H1 (cell line): ENCODE measurements at regions not wholly inside any gene's neighbourhood (a gene's known extent, or its start where the extent isn't known, plus 50 kb on each side); places are given as distances from the start of the nearest gene placed in this dataset.
A peak's percentile ranks its signal among the peaks of the same experiment; 100 is the strongest.

Experiments
- CTCF ChIA-PET: fragments of 300-600 bp; sonication (Branson Sonifier 250); formaldehyde crosslinking; loops from one replicate; lab custom pipeline; 2021; ENCODE audit not compliant: partially characterized antibody; lab: Charles Lee
- POLR2A ChIA-PET: fragments of 300-600 bp; sonication (Branson Sonifier 250); formaldehyde crosslinking; loops from one replicate; lab custom pipeline; 2021; ENCODE audit warnings: inconsistent platforms; ENCODE audit not compliant: partially characterized antibody; lab: Charles Lee
- DNase-seq, 2 experiments: peaks; one replicate each; pipeline versions ENCODE4 v3.0.0 to v3.0.0-alpha.2; 2010 to 2022; ENCODE audit warnings: low spot score in 2 of 2, low read depth in 1 of 2, mixed read lengths in 1 of 2
- FAIRE-seq: peaks from 2 replicates; lab custom pipeline; 2011; peaks lifted over from hg19 to GRCh38; lab: Jason Lieb, UNC
- H2AFZ ChIP-seq: 2 replicates; pipeline ENCODE4 v1.8.1; 2012; ENCODE audit warnings: low read length, inconsistent platforms
- H2AK5ac ChIP-seq: 2 replicates; pipeline ENCODE4 v1.6.1; 2013; ENCODE audit warnings: low read depth, low read length
- H2BK120ac ChIP-seq: replicated peaks from 2 replicates; pipeline ENCODE3; 2013; ENCODE audit warnings: low read depth, low read length, inconsistent platforms
- H2BK12ac ChIP-seq: 2 replicates; pipeline ENCODE4 v1.6.1; 2013; ENCODE audit warnings: low read depth, low read length
- H2BK15ac ChIP-seq: 2 replicates; pipeline ENCODE4 v1.6.1; 2013; ENCODE audit warnings: low read length
- H2BK20ac ChIP-seq: 2 replicates; pipeline ENCODE4 v1.6.1; 2013; ENCODE audit warnings: low read length
- H2BK5ac ChIP-seq: 2 replicates; pipeline ENCODE4 v1.6.1; 2013; ENCODE audit warnings: low read depth, low read length
- H3K14ac ChIP-seq: 2 replicates; pipeline ENCODE4 v1.6.1; 2013; ENCODE audit warnings: inconsistent platforms; ENCODE audit not compliant: insufficient read length
- H3K18ac ChIP-seq: 2 replicates; pipeline ENCODE4 v1.6.1; 2013; ENCODE audit warnings: low read length; ENCODE audit errors: extremely low read depth
- H3K23ac ChIP-seq: 2 replicates; pipeline ENCODE4 v1.6.1; 2013; ENCODE audit warnings: inconsistent platforms; ENCODE audit not compliant: insufficient read length
- H3K23me2 ChIP-seq: 2 replicates; pipeline ENCODE4 v1.6.1; 2013; ENCODE audit warnings: low read depth, low read length
- H3K27ac ChIP-seq: 2 replicates; pipeline ENCODE4 v1.6.1; 2011; ENCODE audit warnings: low read depth, low read length, inconsistent platforms
- H3K27me3 ChIP-seq, 4 experiments: replicated peaks in 1 of 4; 1 replicate in 1 of 4; 2 replicates in 3 of 4; pipeline versions ENCODE4 v1.6.1 to v1.8.1; 2011 to 2013; ENCODE audit warnings: low read length in 3 of 4, mild to moderate bottlenecking in 3 of 4, inconsistent platforms in 2 of 4, mixed read lengths in 2 of 4, moderate library complexity in 1 of 4; ENCODE audit not compliant: control insufficient read depth in 3 of 4, insufficient read depth in 3 of 4; ENCODE audit errors: extremely low read depth in 1 of 4
- H3K36me3 ChIP-seq, 4 experiments: 2 replicates each; pipeline versions ENCODE4 v1.6.1 to v1.8.1; 2011 to 2013; ENCODE audit warnings: mild to moderate bottlenecking in 4 of 4, low read length in 3 of 4, moderate library complexity in 2 of 4, control low read depth in 1 of 4, inconsistent platforms in 1 of 4; ENCODE audit not compliant: insufficient read depth in 4 of 4, control insufficient read depth in 2 of 4
- H3K4ac ChIP-seq: replicated peaks from 2 replicates; pipeline ENCODE3; 2013; ENCODE audit warnings: low read length, low read depth, mixed read lengths, inconsistent platforms; ENCODE audit not compliant: insufficient read length
- H3K4me1 ChIP-seq, 4 experiments: replicated peaks in 1 of 4; 1 replicate in 1 of 4; 2 replicates in 3 of 4; pipeline versions ENCODE4 v1.6.1 to v1.8.1; 2011 to 2013; ENCODE audit warnings: low read length in 3 of 4, inconsistent platforms in 2 of 4, mixed read lengths in 1 of 4; ENCODE audit not compliant: insufficient read depth in 4 of 4, control insufficient read depth in 3 of 4
- H3K4me2 ChIP-seq, 2 experiments: 2 replicates each; pipeline versions ENCODE4 v1.6.1 to v1.8.1; 2011 to 2013; ENCODE audit warnings: low read depth in 2 of 2, low read length in 2 of 2, control low read depth in 1 of 2, inconsistent platforms in 1 of 2, mild to moderate bottlenecking in 1 of 2; ENCODE audit not compliant: insufficient read depth in 1 of 2
- H3K4me3 ChIP-seq, 4 experiments: fragments of 200-600, 300-600 bp in 1 of 4; sonication (generic), shearing (Covaris generic), sonication (Bioruptor Twin) in 1 of 4; 2 replicates each; pipeline versions ENCODE4 v1.5.1 to v1.8.1; 2011 to 2016; ENCODE audit warnings: low read length in 4 of 4, low read depth in 3 of 4, control low read depth in 2 of 4, inconsistent platforms in 2 of 4, mild to moderate bottlenecking in 2 of 4, mixed read lengths in 1 of 4, moderate library complexity in 1 of 4; ENCODE audit not compliant: insufficient read depth in 2 of 4; ENCODE audit errors: extremely low read depth in 1 of 4
- H3K56ac ChIP-seq: replicated peaks from 2 replicates; pipeline ENCODE3; 2013; ENCODE audit warnings: low read depth, mild to moderate bottlenecking, mixed read lengths, low read length, inconsistent platforms; ENCODE audit not compliant: insufficient read length
- H3K79me1 ChIP-seq: 2 replicates; pipeline ENCODE4 v1.6.1; 2013; ENCODE audit warnings: low read depth, low read length, control low read depth
- H3K79me2 ChIP-seq, 2 experiments: 2 replicates each; pipeline versions ENCODE4 v1.6.1 to v1.8.1; 2012 to 2013; ENCODE audit warnings: low read length in 2 of 2, mild to moderate bottlenecking in 2 of 2, inconsistent platforms in 1 of 2; ENCODE audit not compliant: insufficient read depth in 2 of 2, control insufficient read depth in 1 of 2
- H3K9ac ChIP-seq, 4 experiments: replicated peaks in 1 of 4; 1 replicate in 1 of 4; 2 replicates in 3 of 4; pipeline versions ENCODE4 v1.6.1 to v1.8.1; 2011 to 2013; ENCODE audit warnings: low read depth in 3 of 4, low read length in 3 of 4, control low read depth in 2 of 4, mild to moderate bottlenecking in 2 of 4, moderate library complexity in 2 of 4, inconsistent platforms in 1 of 4; ENCODE audit errors: extremely low read depth in 1 of 4
- H3K9me3 ChIP-seq, 2 experiments: 2 replicates each; pipeline versions ENCODE4 v1.6.1 to v1.8.1; 2012 to 2013; ENCODE audit warnings: mild to moderate bottlenecking in 2 of 2, moderate library complexity in 2 of 2, control low read depth in 1 of 2, inconsistent platforms in 1 of 2, low read depth in 1 of 2, low read length in 1 of 2, mixed read lengths in 1 of 2; ENCODE audit not compliant: insufficient read depth in 2 of 2
- H4K20me1 ChIP-seq, 2 experiments: replicated peaks in 1 of 2; 2 replicates each; pipeline versions ENCODE3 to v1.8.1; 2011 to 2013; ENCODE audit warnings: inconsistent platforms in 2 of 2, low read length in 2 of 2, mild to moderate bottlenecking in 1 of 2; ENCODE audit not compliant: insufficient read depth in 2 of 2, control insufficient read depth in 1 of 2
- H4K5ac ChIP-seq: 2 replicates; pipeline ENCODE4 v1.6.1; 2013; ENCODE audit warnings: low read length, low read depth, mixed read lengths, inconsistent platforms; ENCODE audit not compliant: insufficient read length
- H4K8ac ChIP-seq: 2 replicates; pipeline ENCODE4 v1.8.0; 2013; ENCODE audit warnings: mild to moderate bottlenecking, moderate library complexity, low read length, inconsistent platforms; ENCODE audit not compliant: insufficient read depth; ENCODE audit errors: extremely low read depth
- H4K91ac ChIP-seq: replicated peaks from 2 replicates; pipeline ENCODE3; 2013; ENCODE audit warnings: low read length, mixed read lengths, inconsistent platforms; ENCODE audit not compliant: insufficient read length
- CHD1 ChIP-seq: IDR thresholded peaks from 2 replicates; pipeline ENCODE4 v1.6.1; 2012; ENCODE audit warnings: low read depth, low read length, improper control_type of control experiment
- EP300 ChIP-seq, 2 experiments: IDR thresholded peaks; 1 replicate in 1 of 2; 2 replicates in 1 of 2; pipeline ENCODE4 v1.6.1; 2011 to 2012; ENCODE audit warnings: low read depth in 2 of 2, low read length in 2 of 2, mild to moderate bottlenecking in 2 of 2, borderline replicate concordance in 1 of 2, inconsistent platforms in 1 of 2, moderate library complexity in 1 of 2
- SIX5 ChIP-seq: IDR thresholded peaks from 2 replicates; pipeline ENCODE4 v1.6.1; 2011; ENCODE audit warnings: mild to moderate bottlenecking, low read depth, low read length
- SP1 ChIP-seq: IDR thresholded peaks from 2 replicates; pipeline ENCODE4 v1.6.1; 2011; ENCODE audit warnings: low read depth, low read length
- SUZ12 ChIP-seq: fragments of 200-600 bp; sonication (generic); IDR thresholded peaks from 2 replicates; pipeline ENCODE4 v1.6.1; 2012; ENCODE audit warnings: mild to moderate bottlenecking, inconsistent platforms, low read length, moderate library complexity, mixed read lengths
- TAF1 ChIP-seq: IDR thresholded peaks from 2 replicates; pipeline ENCODE4 v1.6.1; 2011; ENCODE audit warnings: mild to moderate bottlenecking, low read depth, low read length
- WGBS, 2 experiments: shearing (Covaris generic) in 1 of 2; methylation state at CpG; one replicate each; pipeline versions ENCODE4 v1.1.6 to v1.1.7; 2013 to 2015; ENCODE audit warnings: low lambda C conversion rate in 2 of 2, mixed read lengths in 2 of 2, inconsistent platforms in 1 of 2, low coverage in 1 of 2, missing lambda C conversion rate in 1 of 2; ENCODE audit not compliant: insufficient replicate concordance in 2 of 2, insufficient coverage in 1 of 2, insufficient read length in 1 of 2; ENCODE audit errors: extremely low coverage in 1 of 2, missing lambda C conversion rate in 1 of 2; 5-methylcytosine and 5-hydroxymethylcytosine counted together

- Histone ChIP-seq H3K9me3 (no peaks in the 10 kb centered on the region), H3K14ac (no peak overlapping the region), H2BK15ac (0 out of 2 replicates have a peak overlapping the region, but pooled peaks have one; percentile 19), H3K79me2 (no peaks in the 10 kb centered on the region), H3K36me3 (no peaks in the 10 kb centered on the region), H2BK20ac (no peak overlapping the region), H2BK12ac (peak overlapping the region; percentile 19; the same call in 1 of the 2 replicates), H3K18ac (no peak overlapping the region), H2BK5ac (no peak overlapping the region), H3K4me2 (no peak overlapping the region), H3K56ac (no peak overlapping the region), H3K4me1 (peaks cover 0 to 3% (median under 1%) of the 10 kb centered on the region in 4 experiments; a peak in 2 of 7 replicates), H4K8ac (no peak overlapping the region), H4K20me1 (peaks cover 0 to 3% of the 10 kb centered on the region in 2 experiments), H3K27ac (no peak overlapping the region), H3K79me1 (no peaks in the 10 kb centered on the region; the same call in 1 of the 2 replicates), H2BK120ac (peak overlapping the region; percentile 47), H2AK5ac (no peak overlapping the region), H3K23me2 (no peaks in the 10 kb centered on the region), H3K23ac (no peak overlapping the region), H4K5ac (no peak overlapping the region), H3K9ac (no peak overlapping the region), H3K27me3 (no peaks in the 10 kb centered on the region), H4K91ac (peak overlapping the region; percentile 68), H3K4ac (peak overlapping the region; percentile 33), H3K4me3 (no peak overlapping the region), H2AFZ (no peak overlapping the region)
- POLR2A ChIA-PET: interaction anchor here (1.0 kb wide), 1 partner anchor 15 kb away, joined by 3 read pairs; no protein-coding TSS in a partner anchor
- FAIRE-seq: peak; percentile 85
- DNase-seq: no peak
- CTCF ChIA-PET: interaction anchor here (0.7 to 7.0 kb wide), 5 partner anchors 13 to 89 kb away, joined by 3 to 54 read pairs (median 4); no protein-coding TSS in a partner anchor
- 89% methylated on average over 10 of the region's 10 CpGs; no CpG with 5 or more reads in 1 of the 2 experiments for WGBS, 2 experiments
- TF ChIP-seq CHD1: no peak
- no peak for TF ChIP-seq TAF1
- no peak for TF ChIP-seq EP300 (IDR thresholded peaks at IDR 0.05; ENCODE audit: borderline replicate concordance in 1 of 2, low read depth in 2 of 2, low read length in 2 of 2)
- TF ChIP-seq SP1: no peak
- no peak for TF ChIP-seq SIX5
- TF ChIP-seq SUZ12: no peak
Observed at GRCh38 chr19:29104605-29105241, 108.2 kb downstream of the UQCRFS1 start.
